ENCODE measurements at regions not wholly inside any gene's neighbourhood (a gene's known extent, or its start where the extent isn't known, plus 50 kb on each side); places are given as distances from the start of the nearest gene placed in this dataset.
"Not testable (repeated sequence)": the region's sequence is repeated elsewhere in the genome, so short reads cannot be mapped to it uniquely, and the experiment has no call there.

GRCh38 chr6:149140137-149140909 lies 177.2 kb upstream of the TAB2 start:
- H3K4me3 Mint-ChIP-seq = peak overlapping the region; percentile 75
- peaks cover 35% of the 10 kb centered on the region for H3K4me1 Mint-ChIP-seq
- no peaks in the 10 kb centered on the region for H3K27me3 Mint-ChIP-seq
- DNase-seq = peak; percentile 66
- H3K9me3 Mint-ChIP-seq = peaks cover 14% of the 10 kb centered on the region
- H3K36me3 Mint-ChIP-seq = peaks cover 40% of the 10 kb centered on the region
- H3K27ac Mint-ChIP-seq = peak overlapping the region; percentile 99

- peak overlapping the region; percentile 75 for H3K4me3 Mint-ChIP-seq
Observed at GRCh38 chr6:149140910-149141290, 176.6 kb upstream of the TAB2 start.

GRCh38 chr6:149142924-149143429 lies 174.5 kb upstream of the TAB2 start:
- H3K36me3 Mint-ChIP-seq = peaks cover 55% of the 10 kb centered on the region
- no peaks in the 10 kb centered on the region for H3K27me3 Mint-ChIP-seq
- no peak overlapping the region for H3K4me3 Mint-ChIP-seq
- H3K9me3 Mint-ChIP-seq = peaks cover 29% of the 10 kb centered on the region
- DNase-seq = no peak
- H3K4me1 Mint-ChIP-seq = peaks cover 46% of the 10 kb centered on the region
- H3K27ac Mint-ChIP-seq = no peak overlapping the region

More at GRCh38 chr6:149140910-149141290, 176.6 kb upstream of the TAB2 start:
- no peak for DNase-seq
- Mint-ChIP-seq H3K27me3 (no peaks in the 10 kb centered on the region), H3K27ac (peak overlapping the region; percentile 99), H3K9me3 (peaks cover 18% of the 10 kb centered on the region), H3K4me1 (peaks cover 35% of the 10 kb centered on the region), H3K36me3 (peaks cover 45% of the 10 kb centered on the region)

- DNase-seq, H3K27ac Mint-ChIP-seq, H3K27me3 Mint-ChIP-seq, H3K4me3 Mint-ChIP-seq: not testable (repeated sequence)
- H3K4me1 Mint-ChIP-seq = peaks cover 48% of the 10 kb centered on the region
- peaks cover 73% of the 10 kb centered on the region for H3K36me3 Mint-ChIP-seq
- H3K9me3 Mint-ChIP-seq = peaks cover 41% of the 10 kb centered on the region
Observed at GRCh38 chr6:149145800-149146199, 171.7 kb upstream of the TAB2 start.

GRCh38 chr6:149147195-149147594 lies 170.3 kb upstream of the TAB2 start:
- Mint-ChIP-seq H3K9me3 (peaks cover 43% of the 10 kb centered on the region), H3K4me3 (no peak overlapping the region), H3K27ac (no peak overlapping the region), H3K36me3 (peaks cover 68% of the 10 kb centered on the region), H3K27me3 (no peaks in the 10 kb centered on the region), H3K4me1 (peaks cover 45% of the 10 kb centered on the region)
- DNase-seq = no peak

GRCh38 chr6:149147938-149148718 lies 169.4 kb upstream of the TAB2 start:
- DNase-seq = no peak
- H3K27me3 Mint-ChIP-seq = no peaks in the 10 kb centered on the region
- H3K27ac Mint-ChIP-seq = peak overlapping the region; percentile 79
- H3K4me3 Mint-ChIP-seq = peak overlapping the region; percentile 3
- H3K36me3 Mint-ChIP-seq = peaks cover 60% of the 10 kb centered on the region
- peaks cover 40% of the 10 kb centered on the region for H3K9me3 Mint-ChIP-seq
- peaks cover 53% of the 10 kb centered on the region for H3K4me1 Mint-ChIP-seq

GRCh38 chr6:149149653-149150052 lies 167.9 kb upstream of the TAB2 start:
- Mint-ChIP-seq H3K27me3 (no peaks in the 10 kb centered on the region), H3K9me3 (peaks cover 39% of the 10 kb centered on the region), H3K36me3 (peaks cover 59% of the 10 kb centered on the region), H3K27ac (no peak overlapping the region), H3K4me1 (peaks cover 68% of the 10 kb centered on the region), H3K4me3 (no peak overlapping the region)
- no peak for DNase-seq

- Mint-ChIP-seq H3K4me3 (no peak overlapping the region), H3K27ac (no peak overlapping the region), H3K27me3 (no peaks in the 10 kb centered on the region), H3K4me1 (peaks cover 69% of the 10 kb centered on the region), H3K9me3 (peaks cover 40% of the 10 kb centered on the region), H3K36me3 (peaks cover 63% of the 10 kb centered on the region)
- DNase-seq = no peak
Observed at GRCh38 chr6:149150301-149150700, 167.2 kb upstream of the TAB2 start.

- Mint-ChIP-seq H3K27ac (peak overlapping the region; percentile 5), H3K36me3 (peaks cover 58% of the 10 kb centered on the region), H3K27me3 (no peaks in the 10 kb centered on the region), H3K4me1 (peaks cover 69% of the 10 kb centered on the region), H3K4me3 (no peak overlapping the region), H3K9me3 (peaks cover 38% of the 10 kb centered on the region)
- peak; percentile 24 for DNase-seq
Observed at GRCh38 chr6:149150801-149151398, 166.6 kb upstream of the TAB2 start.

GRCh38 chr6:149152521-149152920 lies 165.0 kb upstream of the TAB2 start:
- Mint-ChIP-seq H3K27me3 (no peaks in the 10 kb centered on the region), H3K27ac (peak overlapping the region; percentile 32), H3K4me3 (no peak overlapping the region), H3K4me1 (peaks cover 57% of the 10 kb centered on the region), H3K9me3 (peaks cover 26% of the 10 kb centered on the region), H3K36me3 (peaks cover 46% of the 10 kb centered on the region)
- DNase-seq = no peak

GRCh38 chr6:149153100-149153499 lies 164.4 kb upstream of the TAB2 start:
- no peaks in the 10 kb centered on the region for H3K27me3 Mint-ChIP-seq
- DNase-seq = no peak
- peaks cover 42% of the 10 kb centered on the region for H3K36me3 Mint-ChIP-seq
- peaks cover 26% of the 10 kb centered on the region for H3K9me3 Mint-ChIP-seq
- peak overlapping the region; percentile 71 for H3K27ac Mint-ChIP-seq
- H3K4me1 Mint-ChIP-seq = peaks cover 52% of the 10 kb centered on the region
- no peak overlapping the region for H3K4me3 Mint-ChIP-seq

GRCh38 chr6:149153693-149154092 lies 163.8 kb upstream of the TAB2 start:
- Mint-ChIP-seq H3K4me3 (no peak overlapping the region), H3K4me1 (peaks cover 47% of the 10 kb centered on the region), H3K27ac (peak overlapping the region; percentile 71), H3K27me3 (no peaks in the 10 kb centered on the region), H3K36me3 (peaks cover 36% of the 10 kb centered on the region), H3K9me3 (peaks cover 22% of the 10 kb centered on the region)
- no peak for DNase-seq

GRCh38 chr6:149154261-149154821 lies 163.2 kb upstream of the TAB2 start:
- peaks cover 30% of the 10 kb centered on the region for H3K36me3 Mint-ChIP-seq
- H3K27me3 Mint-ChIP-seq = no peaks in the 10 kb centered on the region
- no peak overlapping the region for H3K4me3 Mint-ChIP-seq
- H3K4me1 Mint-ChIP-seq = peaks cover 41% of the 10 kb centered on the region
- peaks cover 16% of the 10 kb centered on the region for H3K9me3 Mint-ChIP-seq
- peak overlapping the region; percentile 64 for H3K27ac Mint-ChIP-seq
- DNase-seq = no peak

GRCh38 chr6:149157126-149157525 lies 160.4 kb upstream of the TAB2 start:
- DNase-seq = no peak
- Mint-ChIP-seq H3K4me1 (peaks cover 25% of the 10 kb centered on the region), H3K4me3 (no peak overlapping the region), H3K27ac (no peak overlapping the region), H3K9me3 (peaks cover 6% of the 10 kb centered on the region), H3K36me3 (peaks cover 11% of the 10 kb centered on the region), H3K27me3 (no peaks in the 10 kb centered on the region)

GRCh38 chr6:149158076-149158475 lies 159.4 kb upstream of the TAB2 start:
- no peak for DNase-seq
- peaks cover 11% of the 10 kb centered on the region for H3K36me3 Mint-ChIP-seq
- H3K4me1 Mint-ChIP-seq = peaks cover 17% of the 10 kb centered on the region
- H3K27ac Mint-ChIP-seq = no peak overlapping the region
- peaks cover 6% of the 10 kb centered on the region for H3K9me3 Mint-ChIP-seq
- no peak overlapping the region for H3K4me3 Mint-ChIP-seq
- H3K27me3 Mint-ChIP-seq = no peaks in the 10 kb centered on the region

All from activated naive CD8-positive, alpha-beta T cell treated with anti-CD3 and anti-CD28 coated beads for 36 hours (primary cell).